Epithelial cell of esophagus (primary cell): ENCODE measurements at regions not wholly inside any gene's neighbourhood (a gene's known extent, or its start where the extent isn't known, plus 50 kb on each side); places are given as distances from the start of the nearest gene placed in this dataset.

Experiments used
- DNase-seq: peaks from one replicate; pipeline ENCODE4 v3.0.0; 2010; ENCODE audit warnings: low read depth
- H3K4me3 ChIP-seq: 2 replicates; pipeline ENCODE4 v1.5.1; 2011; ENCODE audit warnings: mild to moderate bottlenecking, low read length, control low read depth
- CTCF ChIP-seq: IDR thresholded peaks from 2 replicates; pipeline ENCODE4 v1.5.1; 2011; ENCODE audit warnings: low read depth, mild to moderate bottlenecking, low read length, control low read depth, inconsistent platforms; ENCODE audit not compliant: insufficient read depth; ENCODE audit errors: missing control alignments

GRCh38 chr16:54475019-54475601 lies 188.5 kb upstream of the IRX3 start:
- no peak for TF ChIP-seq CTCF
- no peak for DNase-seq
- no peak overlapping the region for H3K4me3 ChIP-seq

GRCh38 chr16:54473226-54473993 lies 186.8 kb upstream of the IRX3 start:
- DNase-seq: no peak
- no peak overlapping the region for H3K4me3 ChIP-seq
- TF ChIP-seq CTCF: no peak

- DNase-seq: no peak
- no peak for TF ChIP-seq CTCF
- H3K4me3 ChIP-seq: no peak overlapping the region
These were observed 180.8 kb upstream of the IRX3 start for GRCh38 chr16:54467398-54467797.

- TF ChIP-seq CTCF: no peak
- DNase-seq: no peak
- no peak overlapping the region for H3K4me3 ChIP-seq
These were observed 179.6 kb upstream of the IRX3 start for GRCh38 chr16:54466233-54466632.

GRCh38 chr16:54465063-54465462 lies 178.5 kb upstream of the IRX3 start:
- DNase-seq: no peak
- H3K4me3 ChIP-seq: no peak overlapping the region
- TF ChIP-seq CTCF: no peak

GRCh38 chr16:54462771-54463170 lies 176.2 kb upstream of the IRX3 start:
- H3K4me3 ChIP-seq: no peak overlapping the region
- DNase-seq: no peak
- TF ChIP-seq CTCF: no peak
